HG03139 (cell line): ENCODE measurements at regions not wholly inside any gene's neighbourhood (a gene's known extent, or its start where the extent isn't known, plus 50 kb on each side); places are given as distances from the start of the nearest gene placed in this dataset.
"Not testable (repeated sequence)": the region's sequence is repeated elsewhere in the genome, so short reads cannot be mapped to it uniquely, and the experiment has no call there.

Experiments
- ATAC-seq: cut with Tn5 transposase; IDR thresholded peaks from one replicate; pipeline ENCODE4 v1.9.1; 2021; ENCODE audit not compliant: unreplicated experiment

GRCh38 chr14:44873536-44873935 is 88.2 kb downstream of the KLHL28 start:
- ATAC-seq = no peak

GRCh38 chr14:44866770-44867169 is 95.0 kb downstream of the KLHL28 start:
- no peak for ATAC-seq

- ATAC-seq = no peak
Measured at GRCh38 chr14:44866322-44866721, 95.4 kb downstream of the KLHL28 start.

- no peak for ATAC-seq
Measured at GRCh38 chr14:44863271-44863670, 98.5 kb downstream of the KLHL28 start.

- ATAC-seq = no peak
Measured at GRCh38 chr14:44854114-44854513, 107.6 kb downstream of the KLHL28 start.

- ATAC-seq = no peak
Measured at GRCh38 chr14:44847526-44848309, 114.0 kb downstream of the KLHL28 start.

GRCh38 chr14:44846232-44846824 is 115.4 kb downstream of the KLHL28 start:
- peak; percentile 63 for ATAC-seq

GRCh38 chr14:44835928-44836327 is 125.8 kb downstream of the KLHL28 start:
- ATAC-seq = not testable (repeated sequence)

GRCh38 chr14:44833376-44834060 is 128.2 kb downstream of the KLHL28 start:
- ATAC-seq = no peak

- ATAC-seq = no peak
Measured at GRCh38 chr14:44830371-44830770, 131.4 kb downstream of the KLHL28 start.

- ATAC-seq = no peak
Measured at GRCh38 chr14:44829021-44829420, 132.7 kb downstream of the KLHL28 start.

- ATAC-seq = no peak
Measured at GRCh38 chr14:44828023-44828422, 133.7 kb downstream of the KLHL28 start.

- no peak for ATAC-seq
Measured at GRCh38 chr14:44820230-44820964, 141.3 kb downstream of the KLHL28 start.

GRCh38 chr14:44814196-44814595 is 147.6 kb downstream of the KLHL28 start:
- ATAC-seq = no peak

GRCh38 chr14:44812672-44813071 is 149.1 kb downstream of the KLHL28 start:
- ATAC-seq = no peak

- ATAC-seq = no peak
Measured at GRCh38 chr14:44804391-44804790, 157.4 kb downstream of the KLHL28 start.

GRCh38 chr14:44803239-44803905 is 158.4 kb downstream of the KLHL28 start:
- peak; percentile 84 for ATAC-seq

GRCh38 chr14:44798386-44799242 is 163.1 kb downstream of the KLHL28 start:
- ATAC-seq = no peak

- ATAC-seq = no peak
Measured at GRCh38 chr14:44795725-44796124, 166.0 kb downstream of the KLHL28 start.

- no peak for ATAC-seq
Measured at GRCh38 chr14:44791730-44792129, 170.0 kb downstream of the KLHL28 start.
